CD14-positive monocyte (primary cell): ENCODE measurements at regions not wholly inside any gene's neighbourhood (a gene's known extent, or its start where the extent isn't known, plus 50 kb on each side); places are given as distances from the start of the nearest gene placed in this dataset.

Experiments
- DNase-seq, 3 donors: peaks; one replicate each; pipeline ENCODE4 v3.0.0-alpha.2; 2011 to 2022
- H2AFZ ChIP-seq: 2 replicates; pipeline ENCODE4 v1.6.0; 2012; ENCODE audit warnings: mild to moderate bottlenecking, low read depth, low read length, inconsistent platforms; ENCODE audit not compliant: insufficient read depth, poor library complexity, severe bottlenecking
- H3K27ac ChIP-seq, 2 donors: 1 replicate in 1 of 2; 2 replicates in 1 of 2; pipeline ENCODE4 v1.5.1; 2012 to 2013; ENCODE audit warnings: low read length in 2 of 2, control low read depth in 1 of 2, inconsistent platforms in 1 of 2, low read depth in 1 of 2, mild to moderate bottlenecking in 1 of 2
- H3K27me3 ChIP-seq, 2 donors: one replicate each; pipeline versions ENCODE4 v1.6.0 to v1.6.1; 2011 to 2013; ENCODE audit warnings: low read length in 2 of 2; ENCODE audit not compliant: control insufficient read depth in 2 of 2, insufficient read depth in 2 of 2
- H3K36me3 ChIP-seq, 2 donors: replicated peaks in 1 of 2; 1 replicate in 1 of 2; 2 replicates in 1 of 2; pipeline versions ENCODE4 v1.5.1 to v1.6.1; 2012 to 2013; ENCODE audit warnings: low read length in 2 of 2, control low read depth in 1 of 2, inconsistent platforms in 1 of 2, mild to moderate bottlenecking in 1 of 2; ENCODE audit not compliant: insufficient read depth in 2 of 2, control insufficient read depth in 1 of 2
- H3K4me1 ChIP-seq, 2 donors: 1 replicate in 1 of 2; 2 replicates in 1 of 2; pipeline versions ENCODE4 v1.5.1 to v1.6.1; 2012 to 2013; ENCODE audit warnings: low read length in 2 of 2, control low read depth in 1 of 2, inconsistent platforms in 1 of 2, mild to moderate bottlenecking in 1 of 2, moderate library complexity in 1 of 2; ENCODE audit not compliant: insufficient read depth in 2 of 2, control insufficient read depth in 1 of 2
- H3K4me2 ChIP-seq: replicated peaks from 2 replicates; pipeline ENCODE3; 2012; ENCODE audit warnings: low read length, moderate library complexity, mild to moderate bottlenecking; ENCODE audit not compliant: poor library complexity, severe bottlenecking; ENCODE audit errors: extremely low read depth
- H3K4me3 ChIP-seq, 3 experiments: fragments of 200-600 bp in 1 of 3; sonication (generic) in 1 of 3; replicated peaks in 1 of 3; 1 replicate in 2 of 3; 2 replicates in 1 of 3; pipeline ENCODE4 v1.5.1; 2011 to 2013; ENCODE audit warnings: low read length in 3 of 3, mild to moderate bottlenecking in 3 of 3, control low read depth in 2 of 3, low read depth in 2 of 3, inconsistent platforms in 1 of 3, moderate library complexity in 1 of 3
- H3K79me2 ChIP-seq: 2 replicates; pipeline ENCODE4 v1.6.0; 2012; ENCODE audit warnings: mild to moderate bottlenecking, control low read depth, inconsistent platforms, low read length, moderate library complexity; ENCODE audit not compliant: insufficient read depth
- H3K9ac ChIP-seq: 2 replicates; pipeline ENCODE4 v1.6.0; 2017; ENCODE audit warnings: low read length, mild to moderate bottlenecking; ENCODE audit not compliant: insufficient read depth, poor library complexity, severe bottlenecking
- H3K9me3 ChIP-seq, 2 donors: replicated peaks in 1 of 2; 1 replicate in 1 of 2; 2 replicates in 1 of 2; pipeline versions ENCODE4 v1.5.1 to v1.6.1; 2012 to 2013; ENCODE audit warnings: low read length in 2 of 2, control low read depth in 1 of 2; ENCODE audit not compliant: control insufficient read depth in 1 of 2, insufficient read depth in 1 of 2
- H4K20me1 ChIP-seq: 2 replicates; pipeline ENCODE4 v1.6.0; 2012; ENCODE audit warnings: mild to moderate bottlenecking, low read length, control low read depth, moderate library complexity; ENCODE audit not compliant: insufficient read depth
- H3K27ac Mint-ChIP-seq, 7 donors: one replicate each; pipeline ENCODE4 v1.8.0; 2020; ENCODE audit warnings: mild to moderate bottlenecking in 7 of 7, mixed read lengths in 7 of 7, moderate library complexity in 6 of 7, inconsistent platforms in 2 of 7
- H3K27me3 Mint-ChIP-seq, 3 donors: one replicate each; pipeline ENCODE4 v1.8.0; 2021 to 2022; ENCODE audit warnings: low read depth in 3 of 3, mild to moderate bottlenecking in 3 of 3, mixed read lengths in 3 of 3, moderate library complexity in 3 of 3, inconsistent platforms in 1 of 3
- H3K36me3 Mint-ChIP-seq, 2 donors: one replicate each; pipeline ENCODE4 v1.8.0; 2020; ENCODE audit warnings: mixed read lengths in 2 of 2, inconsistent platforms in 1 of 2, mild to moderate bottlenecking in 1 of 2
- H3K4me1 Mint-ChIP-seq: one replicate; pipeline ENCODE4 v1.8.0; 2020; ENCODE audit warnings: mild to moderate bottlenecking, mixed read lengths
- H3K4me3 Mint-ChIP-seq, 2 donors: one replicate each; pipeline ENCODE4 v1.8.0; 2020; ENCODE audit warnings: mild to moderate bottlenecking in 2 of 2, mixed read lengths in 2 of 2, moderate library complexity in 1 of 2
- H3K9me3 Mint-ChIP-seq, 7 donors: one replicate each; pipeline ENCODE4 v1.8.0; 2020 to 2022; ENCODE audit warnings: mixed read lengths in 7 of 7, mild to moderate bottlenecking in 6 of 7, moderate library complexity in 6 of 7, inconsistent platforms in 2 of 7
- CTCF ChIP-seq: fragments of 200-600 bp; IDR thresholded peaks from one replicate; pipeline ENCODE4 v1.8.0; 2022; ENCODE audit warnings: antibody characterized with exemption, mild to moderate bottlenecking
- WGBS: methylation state at CpG from one replicate; pipeline ENCODE4 v1.1.5; 2013; ENCODE audit warnings: missing lambda C conversion rate; ENCODE audit not compliant: insufficient coverage; 5-methylcytosine and 5-hydroxymethylcytosine counted together
- intact Hi-C, 2 donors: fragments of 100-400 bp; cut with micrococcal nuclease; formaldehyde crosslinking; loops; one replicate each; pipeline versions ENCODE4 v1.15.0 to v1.15.1; 2023

- Histone ChIP-seq H3K27ac (no peak overlapping the region), H3K36me3 (no peaks in the 10 kb centered on the region), H2AFZ (no peak overlapping the region), H3K27me3 (no peaks in the 10 kb centered on the region), H3K79me2 (no peaks in the 10 kb centered on the region), H3K4me2 (no peak overlapping the region), H3K9ac (no peak overlapping the region), H3K9me3 (peaks cover 0 to 22% of the 10 kb centered on the region in 2 donors), H4K20me1 (no peaks in the 10 kb centered on the region), H3K4me3 (no peak overlapping the region), H3K4me1 (no peaks in the 10 kb centered on the region)
- intact Hi-C loops: no loop called here
- no peak for DNase-seq
- H3K9me3 Mint-ChIP-seq: peaks cover 2 to 25% (median 14%) of the 10 kb centered on the region in 7 donors
- H3K4me1 Mint-ChIP-seq: no peaks in the 10 kb centered on the region
- H3K27me3 Mint-ChIP-seq: peaks cover 2 to 4% (median 2%) of the 10 kb centered on the region in 3 donors
- no peaks in the 10 kb centered on the region for H3K36me3 Mint-ChIP-seq
- H3K27ac Mint-ChIP-seq: no peak overlapping the region
- no peak for TF ChIP-seq CTCF
- no peak overlapping the region for H3K4me3 Mint-ChIP-seq
- 79% methylated on average over 7 of the region's 9 CpGs for WGBS
These were observed 383.6 kb downstream of the GLRX3 start for GRCh38 chr10:130519791-130520190.

GRCh38 chr10:130531312-130531711, 395.1 kb downstream of the GLRX3 start:
- 91% methylated on average over 4 of the region's 11 CpGs for WGBS
- intact Hi-C loops: no loop called here
- no peak overlapping the region for H3K27ac Mint-ChIP-seq

More at GRCh38 chr10:130531312-130531711, 395.1 kb downstream of the GLRX3 start:
- Histone ChIP-seq H3K79me2 (no peaks in the 10 kb centered on the region), H3K9ac (no peak overlapping the region), H3K4me3 (no peak overlapping the region), H4K20me1 (no peaks in the 10 kb centered on the region), H3K9me3 (no peaks in the 10 kb centered on the region), H3K4me1 (no peaks in the 10 kb centered on the region), H3K27ac (no peak overlapping the region), H3K4me2 (no peak overlapping the region), H3K36me3 (no peaks in the 10 kb centered on the region), H3K27me3 (no peaks in the 10 kb centered on the region), H2AFZ (no peak overlapping the region)
- peaks cover 2 to 4% (median 2%) of the 10 kb centered on the region in 3 donors for H3K27me3 Mint-ChIP-seq
- no peak overlapping the region for H3K4me3 Mint-ChIP-seq
- no peaks in the 10 kb centered on the region for H3K4me1 Mint-ChIP-seq
- H3K36me3 Mint-ChIP-seq: no peaks in the 10 kb centered on the region
- no peak for DNase-seq
- peaks cover 0 to 12% (median 2%) of the 10 kb centered on the region in 7 donors for H3K9me3 Mint-ChIP-seq
- no peak for TF ChIP-seq CTCF
